GM10266 (cell line): ENCODE measurements at regions not wholly inside any gene's neighbourhood (a gene's known extent, or its start where the extent isn't known, plus 50 kb on each side); places are given as distances from the start of the nearest gene placed in this dataset.

Source experiments
- DNase-seq: peaks from one replicate; pipeline ENCODE4 v3.0.0; 2012; ENCODE audit errors: extremely low spot score
- CTCF ChIP-seq: IDR thresholded peaks from 2 replicates; pipeline ENCODE4 v1.5.1; 2012; ENCODE audit warnings: mild to moderate bottlenecking, low read depth; ENCODE audit not compliant: control insufficient read depth, insufficient read depth; ENCODE audit errors: missing control alignments

GRCh38 chr4:28784188-28784587 is 1923.5 kb downstream of the STIM2 start:
- no peak for DNase-seq
- TF ChIP-seq CTCF: no peak

- TF ChIP-seq CTCF: no peak
- DNase-seq: no peak
These were observed 1927.3 kb downstream of the STIM2 start for GRCh38 chr4:28787947-28788346.

GRCh38 chr4:28788929-28789490 is 1928.4 kb downstream of the STIM2 start:
- DNase-seq: no peak

GRCh38 chr4:28792917-28793597 is 1927.1 kb upstream of the PCDH7 start:
- no peak for TF ChIP-seq CTCF

More at GRCh38 chr4:28788929-28789490, 1928.4 kb downstream of the STIM2 start:
- TF ChIP-seq CTCF: no peak

GRCh38 chr4:28799696-28800095 is 1920.5 kb upstream of the PCDH7 start:
- DNase-seq: no peak
- TF ChIP-seq CTCF: no peak

More at GRCh38 chr4:28792917-28793597, 1927.1 kb upstream of the PCDH7 start:
- DNase-seq: no peak

GRCh38 chr4:28811025-28811424 is 1909.1 kb upstream of the PCDH7 start:
- no peak for DNase-seq
- no peak for TF ChIP-seq CTCF

- no peak for DNase-seq
- TF ChIP-seq CTCF: no peak
These were observed 1898.0 kb upstream of the PCDH7 start for GRCh38 chr4:28822163-28822562.
